NB4 (cell line): ENCODE measurements at regions not wholly inside any gene's neighbourhood (a gene's known extent, or its start where the extent isn't known, plus 50 kb on each side); places are given as distances from the start of the nearest gene placed in this dataset.

Source experiments
- DNase-seq: peaks from one replicate; pipeline ENCODE4 v3.0.0; 2010; ENCODE audit warnings: low read depth
- H3K4me3 ChIP-seq: one replicate; pipeline ENCODE4 v1.5.1; 2011; ENCODE audit warnings: mild to moderate bottlenecking, low read depth, low read length, moderate library complexity
- MYC ChIP-seq: IDR thresholded peaks from 2 replicates; pipeline ENCODE4 v1.6.1; 2011; ENCODE audit warnings: low read depth, low read length
- POLR2A ChIP-seq: IDR thresholded peaks from 2 replicates; pipeline ENCODE4 v1.6.1; 2011; ENCODE audit warnings: mild to moderate bottlenecking; ENCODE audit not compliant: insufficient read length; ENCODE audit errors: extremely low read depth
- TF ChIP-seq, protein P1 (sequence below): IDR thresholded peaks from 2 replicates; pipeline ENCODE4 v1.6.1; 2011; ENCODE audit warnings: low read depth, low read length
- TF ChIP-seq, protein P2 (sequence below): IDR thresholded peaks from one replicate; pipeline ENCODE4 v1.5.1; 2012; ENCODE audit warnings: low read depth, low read length

GRCh38 chr13:58978331-58978730 lies 1185.4 kb downstream of the DIAPH3 start:
- TF ChIP-seq, protein P1, sequence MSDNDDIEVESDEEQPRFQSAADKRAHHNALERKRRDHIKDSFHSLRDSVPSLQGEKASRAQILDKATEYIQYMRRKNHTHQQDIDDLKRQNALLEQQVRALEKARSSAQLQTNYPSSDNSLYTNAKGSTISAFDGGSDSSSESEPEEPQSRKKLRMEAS, result no peak
- TF ChIP-seq MYC (no peak), POLR2A (no peak)
- TF ChIP-seq, protein P2, sequence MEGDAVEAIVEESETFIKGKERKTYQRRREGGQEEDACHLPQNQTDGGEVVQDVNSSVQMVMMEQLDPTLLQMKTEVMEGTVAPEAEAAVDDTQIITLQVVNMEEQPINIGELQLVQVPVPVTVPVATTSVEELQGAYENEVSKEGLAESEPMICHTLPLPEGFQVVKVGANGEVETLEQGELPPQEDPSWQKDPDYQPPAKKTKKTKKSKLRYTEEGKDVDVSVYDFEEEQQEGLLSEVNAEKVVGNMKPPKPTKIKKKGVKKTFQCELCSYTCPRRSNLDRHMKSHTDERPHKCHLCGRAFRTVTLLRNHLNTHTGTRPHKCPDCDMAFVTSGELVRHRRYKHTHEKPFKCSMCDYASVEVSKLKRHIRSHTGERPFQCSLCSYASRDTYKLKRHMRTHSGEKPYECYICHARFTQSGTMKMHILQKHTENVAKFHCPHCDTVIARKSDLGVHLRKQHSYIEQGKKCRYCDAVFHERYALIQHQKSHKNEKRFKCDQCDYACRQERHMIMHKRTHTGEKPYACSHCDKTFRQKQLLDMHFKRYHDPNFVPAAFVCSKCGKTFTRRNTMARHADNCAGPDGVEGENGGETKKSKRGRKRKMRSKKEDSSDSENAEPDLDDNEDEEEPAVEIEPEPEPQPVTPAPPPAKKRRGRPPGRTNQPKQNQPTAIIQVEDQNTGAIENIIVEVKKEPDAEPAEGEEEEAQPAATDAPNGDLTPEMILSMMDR, result no peak
- DNase-seq, result no peak
- H3K4me3 ChIP-seq, result no peak overlapping the region

DNA sequence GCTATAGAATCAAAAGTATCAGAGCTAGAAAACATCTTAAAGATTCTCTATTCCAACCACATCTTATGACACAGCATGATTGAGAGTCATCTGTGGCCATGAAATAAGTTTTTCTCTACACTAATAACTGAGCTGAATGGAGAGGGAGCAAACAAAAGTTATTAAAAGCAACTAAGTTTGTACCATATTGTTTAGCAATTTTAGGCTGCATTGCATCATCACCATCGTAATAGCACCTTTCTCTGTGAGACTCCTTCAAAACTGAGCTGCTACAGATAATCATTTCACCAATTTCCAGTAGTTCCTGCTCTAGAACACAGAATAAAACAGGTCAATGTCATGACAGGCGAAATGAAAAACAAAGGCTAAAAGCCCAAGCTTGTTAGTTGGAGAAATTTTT lies 1183.9 kb downstream of the DIAPH3 start:
- DNase-seq, result no peak
- TF ChIP-seq, protein P1, result no peak
- no peak for TF ChIP-seq POLR2A
- TF ChIP-seq, protein P2, result no peak
- no peak for TF ChIP-seq MYC
- no peak overlapping the region for H3K4me3 ChIP-seq

DNA sequence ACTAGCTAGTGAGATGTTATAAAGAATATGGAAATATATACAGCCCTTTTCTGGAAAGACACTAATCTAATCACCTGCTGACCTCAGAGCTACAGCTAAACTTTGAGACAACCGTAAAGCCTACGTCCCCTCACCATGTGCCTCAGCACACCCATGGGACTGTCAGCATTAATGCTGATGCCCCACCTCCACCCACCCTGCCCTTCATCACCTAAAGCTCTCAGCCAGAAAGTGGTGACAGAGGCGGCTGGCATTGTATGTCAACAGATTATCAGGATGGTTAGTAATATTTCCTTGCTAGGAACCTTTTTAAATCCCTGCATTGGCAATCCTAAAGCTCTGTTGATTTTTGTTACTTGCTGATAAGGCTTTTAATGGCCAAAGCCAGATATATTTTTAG lies 1177.9 kb downstream of the DIAPH3 start:
- TF ChIP-seq POLR2A (no peak), MYC (no peak)
- TF ChIP-seq, protein P2, result no peak

GRCh38 chr13:58989556-58989955 lies 1174.2 kb downstream of the DIAPH3 start:
- DNase-seq, result no peak
- H3K4me3 ChIP-seq, result no peak overlapping the region
- TF ChIP-seq, protein P1, result no peak
- TF ChIP-seq, protein P2, result no peak
- TF ChIP-seq MYC (no peak), POLR2A (no peak)

More for the DNA sequence above, 1177.9 kb downstream of the DIAPH3 start:
- H3K4me3 ChIP-seq, result no peak overlapping the region
- DNase-seq, result no peak

DNA sequence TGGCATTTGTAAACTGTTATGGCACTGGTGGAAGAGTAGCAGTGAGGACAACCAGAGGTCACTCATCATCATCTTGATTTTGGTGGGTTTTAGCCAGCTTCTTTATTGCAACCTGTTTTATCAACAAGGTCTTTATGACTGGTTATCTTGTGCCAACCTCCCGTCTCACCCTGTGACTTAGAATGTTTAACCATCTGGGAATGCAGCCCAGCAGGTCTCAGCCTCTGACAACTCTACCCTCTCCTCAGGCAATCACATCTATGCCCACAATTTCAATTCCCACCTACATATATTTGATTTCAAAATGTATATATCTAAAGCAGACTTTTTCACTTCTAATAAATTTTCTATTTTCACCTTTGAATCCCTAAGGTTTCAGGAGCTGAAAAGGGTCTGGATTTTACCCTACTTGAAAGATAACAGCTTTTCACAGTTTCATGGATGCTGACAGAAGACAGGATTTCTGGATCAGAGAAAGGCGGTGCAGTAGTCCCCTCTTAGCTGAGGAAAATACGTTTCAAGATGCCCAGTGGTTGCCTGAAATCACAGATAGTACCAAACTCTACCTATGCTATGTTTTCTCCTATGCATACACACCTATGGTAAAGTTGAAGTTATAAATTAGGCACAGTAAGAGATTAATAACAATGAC lies 1171.8 kb downstream of the DIAPH3 start:
- no peak for DNase-seq

More for the DNA sequence above, 1171.8 kb downstream of the DIAPH3 start:
- TF ChIP-seq MYC (no peak), POLR2A (no peak)
- TF ChIP-seq, protein P1, result no peak
- TF ChIP-seq, protein P2, result no peak
- H3K4me3 ChIP-seq, result no peak overlapping the region
